Pancreas (tissue), 10 donors: ENCODE measurements at regions not wholly inside any gene's neighbourhood (a gene's known extent, or its start where the extent isn't known, plus 50 kb on each side); places are given as distances from the start of the nearest gene placed in this dataset.

Source experiments
- ATAC-seq, 4 donors: fragments of 200-7000 bp; cut with Tn5 transposase; one replicate each; pipeline versions ENCODE4 v1.8.0 to v1.9.1; 2020; ENCODE audit warnings: mild to moderate bottlenecking in 4 of 4, moderate library complexity in 4 of 4
- DNase-seq, 6 donors: peaks; one replicate each; pipeline ENCODE4 v3.0.0-alpha.2; 2020
- FAIRE-seq: peaks from 2 replicates; lab custom pipeline; 2012; peaks lifted over from hg19 to GRCh38; lab: Jason Lieb, UNC
- H3K27ac ChIP-seq, 4 donors: fragments of 200-600 bp; sonication (generic); 1 replicate in 3 of 4; 2 replicates in 1 of 4; pipeline versions ENCODE4 v1.5.0 to v1.8.0; 2020
- H3K27me3 ChIP-seq, 4 donors: fragments of 200-600 bp; one replicate each; pipeline ENCODE4 v1.8.0; 2021
- H3K36me3 ChIP-seq, 3 donors: fragments of 200-600 bp; sonication (generic) in 1 of 3; one replicate each; pipeline versions ENCODE4 v1.5.0 to v1.8.0; 2020 to 2021
- H3K4me1 ChIP-seq, 3 donors: fragments of 200-600 bp; one replicate each; pipeline ENCODE4 v1.8.0; 2021
- H3K4me3 ChIP-seq, 4 donors: fragments of 200-600 bp; sonication (generic) in 2 of 4; one replicate each; pipeline versions ENCODE4 v1.5.0 to v1.8.0; 2020 to 2021
- H3K9me3 ChIP-seq, 4 donors: fragments of 200-600 bp; one replicate each; pipeline ENCODE4 v1.8.0; 2021
- WGBS, 2 donors: extraction: QIAGEN DNeasy Blood & Tissue Kit; methylation state at CpG; one replicate each; pipeline ENCODE4 v1.1.7; 2013; 5-methylcytosine and 5-hydroxymethylcytosine counted together
- intact Hi-C, 3 donors: fragments of 100-400 bp; cut with DNase I; formaldehyde crosslinking; loops; one replicate each; pipeline versions ENCODE4 v1.11.1 to v1.14.2; 2022
- TF ChIP-seq, protein P1 (sequence below), 4 donors: fragments of 200-600 bp; sonication (generic) in 3 of 4; IDR thresholded peaks; one replicate each; pipeline versions ENCODE4 v1.5.0 to v1.8.0; 2021; ENCODE audit warnings: antibody characterized with exemption in 4 of 4
- donor health status: healthy with polysubstance abuse.
- donor health status: DM: no; HTN: no; CAD: no; lungs with moderate emphysema.
- donor health status: DM: no; HTN: no; CAD: no.
- donor health status: control.
- donor health status: control.
- donor health status: Bipolar disorder and iron deficiency.
- donor health status: DM: yes; HTN: yes; CAD: no.
- donor health status: DM: no; HTN: no; CAD: no.
- donor health status: DM: no; HTN: no; CAD: no.
- donor health status: DM: yes; HTN: yes; CAD: no.

DNA sequence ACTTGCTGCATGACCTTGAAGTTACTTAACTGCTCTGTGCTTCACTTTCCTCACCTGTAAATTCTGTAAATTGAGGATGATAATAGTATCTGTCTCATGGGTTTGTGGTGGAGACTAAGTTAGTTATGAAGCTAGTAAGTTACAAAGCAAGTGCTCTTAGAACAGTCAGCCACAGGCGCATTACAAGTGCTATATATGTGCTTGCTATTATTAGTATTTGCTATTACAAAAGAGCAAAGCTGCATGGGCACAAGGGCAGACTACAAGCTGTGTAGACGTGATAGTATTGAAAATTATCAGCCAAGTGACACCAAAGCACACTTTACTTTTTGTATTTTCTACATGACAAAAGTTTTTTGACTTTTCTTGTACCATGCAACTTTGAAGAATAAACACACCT is 150.9 kb upstream of the CTTNBP2NL start:
- no peak for DNase-seq
- Histone ChIP-seq H3K27me3 (no peaks in the 10 kb centered on the region), H3K4me1 (no peaks in the 10 kb centered on the region), H3K27ac (no peak overlapping the region), H3K4me3 (no peak overlapping the region), H3K9me3 (no peaks in the 10 kb centered on the region), H3K36me3 (no peaks in the 10 kb centered on the region)
- WGBS, 2 donors: 56 to 62% methylated on average over 2 of the region's 2 CpGs
- ATAC-seq: no peak
- TF ChIP-seq, protein P1, sequence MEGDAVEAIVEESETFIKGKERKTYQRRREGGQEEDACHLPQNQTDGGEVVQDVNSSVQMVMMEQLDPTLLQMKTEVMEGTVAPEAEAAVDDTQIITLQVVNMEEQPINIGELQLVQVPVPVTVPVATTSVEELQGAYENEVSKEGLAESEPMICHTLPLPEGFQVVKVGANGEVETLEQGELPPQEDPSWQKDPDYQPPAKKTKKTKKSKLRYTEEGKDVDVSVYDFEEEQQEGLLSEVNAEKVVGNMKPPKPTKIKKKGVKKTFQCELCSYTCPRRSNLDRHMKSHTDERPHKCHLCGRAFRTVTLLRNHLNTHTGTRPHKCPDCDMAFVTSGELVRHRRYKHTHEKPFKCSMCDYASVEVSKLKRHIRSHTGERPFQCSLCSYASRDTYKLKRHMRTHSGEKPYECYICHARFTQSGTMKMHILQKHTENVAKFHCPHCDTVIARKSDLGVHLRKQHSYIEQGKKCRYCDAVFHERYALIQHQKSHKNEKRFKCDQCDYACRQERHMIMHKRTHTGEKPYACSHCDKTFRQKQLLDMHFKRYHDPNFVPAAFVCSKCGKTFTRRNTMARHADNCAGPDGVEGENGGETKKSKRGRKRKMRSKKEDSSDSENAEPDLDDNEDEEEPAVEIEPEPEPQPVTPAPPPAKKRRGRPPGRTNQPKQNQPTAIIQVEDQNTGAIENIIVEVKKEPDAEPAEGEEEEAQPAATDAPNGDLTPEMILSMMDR (IDR thresholded peaks at IDR 0.05): no peak
- no peak for FAIRE-seq
- intact Hi-C loops: no loop called here

DNA sequence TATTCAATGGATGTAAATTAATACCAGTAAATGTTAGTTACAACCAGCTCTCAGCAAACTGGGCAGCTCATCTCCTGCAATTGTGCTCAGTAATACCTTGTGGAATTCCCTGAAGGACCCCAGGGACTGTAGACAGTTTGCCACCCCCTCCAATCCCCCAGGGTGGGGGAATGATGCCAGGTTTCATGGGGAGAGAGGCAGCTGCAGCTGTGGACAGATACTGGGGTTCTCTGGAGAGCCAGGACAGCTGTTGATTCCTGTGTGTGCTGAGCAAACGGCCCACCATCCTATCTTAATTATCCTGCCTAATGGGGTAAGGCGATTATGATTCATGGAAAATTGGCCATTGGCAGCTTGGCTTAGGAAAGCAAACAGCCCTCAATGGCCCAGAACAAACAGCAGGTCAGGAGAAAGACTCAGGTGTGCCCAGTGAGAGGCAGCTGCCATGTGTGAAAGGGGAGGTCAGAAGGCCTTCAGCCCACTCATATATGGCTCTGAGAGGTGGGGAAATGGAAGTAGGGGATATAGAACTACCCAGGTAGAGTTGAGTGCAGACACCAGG is 148.9 kb upstream of the CTTNBP2NL start:
- H3K36me3 ChIP-seq: no peaks in the 10 kb centered on the region
- DNase-seq (no peak), FAIRE-seq (no peak), ATAC-seq (peak in 3 of 4 donors; percentile 45 to 66 (median 60))
- H3K9me3 ChIP-seq: no peaks in the 10 kb centered on the region
- no peak overlapping the region for H3K4me3 ChIP-seq
- TF ChIP-seq, protein P1 (IDR thresholded peaks at IDR 0.05): no peak
- intact Hi-C loops: no loop called here
- H3K4me1 ChIP-seq: no peaks in the 10 kb centered on the region
- H3K27ac ChIP-seq: no peak overlapping the region
- WGBS, 2 donors: 21 to 29% methylated on average over 2 of the region's 2 CpGs
- H3K27me3 ChIP-seq: no peaks in the 10 kb centered on the region

DNA sequence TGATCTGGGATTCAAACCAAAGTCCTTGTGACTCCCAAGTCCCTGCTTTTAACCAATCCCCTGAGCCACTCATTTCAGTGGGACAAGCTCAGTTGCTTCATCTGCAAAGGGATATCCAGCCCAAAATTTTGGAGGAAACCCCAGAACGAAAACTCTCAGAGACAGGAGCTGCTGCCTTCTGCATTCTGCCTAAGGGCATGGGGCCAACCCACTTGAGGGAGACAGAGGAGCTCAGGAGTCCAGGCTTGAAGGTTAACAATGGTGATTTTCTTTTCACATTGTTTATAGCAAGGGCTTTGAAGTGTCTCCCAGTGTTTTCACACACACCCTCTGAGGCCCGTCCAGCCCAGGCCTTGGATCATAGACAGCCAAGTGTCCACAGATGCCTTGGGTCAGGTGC is 148.1 kb upstream of the CTTNBP2NL start:
- Histone ChIP-seq H3K4me1 (no peaks in the 10 kb centered on the region), H3K36me3 (no peaks in the 10 kb centered on the region), H3K4me3 (no peak overlapping the region), H3K27ac (no peak overlapping the region), H3K9me3 (no peaks in the 10 kb centered on the region), H3K27me3 (no peaks in the 10 kb centered on the region)
- TF ChIP-seq, protein P1 (IDR thresholded peaks at IDR 0.05): no peak
- intact Hi-C loops: no loop called here
- no peak for FAIRE-seq
- DNase-seq: no peak
- WGBS, 2 donors: 35 to 43% methylated on average over 2 of the region's 2 CpGs
- ATAC-seq: no peak

DNA sequence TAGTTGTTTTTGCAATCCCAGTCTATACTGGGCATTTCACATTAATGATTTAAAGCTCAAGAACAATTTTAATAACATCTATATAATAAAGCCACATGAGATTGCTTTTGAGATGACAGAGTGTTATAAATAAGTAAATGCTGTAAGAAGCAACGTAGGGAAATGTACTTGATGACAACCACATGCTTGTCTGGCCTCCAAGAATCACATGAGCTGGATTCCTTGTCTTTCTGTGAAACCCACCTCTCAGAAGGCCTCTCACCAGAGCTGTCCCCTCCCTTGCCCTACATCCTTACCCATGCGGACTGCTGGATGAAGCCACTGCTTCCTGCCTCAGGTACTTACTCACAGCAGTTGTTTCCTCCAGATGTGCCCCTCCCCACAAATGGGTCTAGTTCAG is 145.1 kb upstream of the CTTNBP2NL start:
- no peaks in the 10 kb centered on the region for H3K36me3 ChIP-seq
- no peaks in the 10 kb centered on the region for H3K27me3 ChIP-seq
- ATAC-seq (no peak), DNase-seq (no peak), FAIRE-seq (no peak)
- no peak overlapping the region for H3K4me3 ChIP-seq
- TF ChIP-seq, protein P1 (IDR thresholded peaks at IDR 0.05): no peak
- intact Hi-C loops: no loop called here
- no peaks in the 10 kb centered on the region for H3K9me3 ChIP-seq
- no peaks in the 10 kb centered on the region for H3K4me1 ChIP-seq
- H3K27ac ChIP-seq: no peak overlapping the region
- 84 to 97% methylated on average over 2 of the region's 2 CpGs for WGBS, 2 donors

DNA sequence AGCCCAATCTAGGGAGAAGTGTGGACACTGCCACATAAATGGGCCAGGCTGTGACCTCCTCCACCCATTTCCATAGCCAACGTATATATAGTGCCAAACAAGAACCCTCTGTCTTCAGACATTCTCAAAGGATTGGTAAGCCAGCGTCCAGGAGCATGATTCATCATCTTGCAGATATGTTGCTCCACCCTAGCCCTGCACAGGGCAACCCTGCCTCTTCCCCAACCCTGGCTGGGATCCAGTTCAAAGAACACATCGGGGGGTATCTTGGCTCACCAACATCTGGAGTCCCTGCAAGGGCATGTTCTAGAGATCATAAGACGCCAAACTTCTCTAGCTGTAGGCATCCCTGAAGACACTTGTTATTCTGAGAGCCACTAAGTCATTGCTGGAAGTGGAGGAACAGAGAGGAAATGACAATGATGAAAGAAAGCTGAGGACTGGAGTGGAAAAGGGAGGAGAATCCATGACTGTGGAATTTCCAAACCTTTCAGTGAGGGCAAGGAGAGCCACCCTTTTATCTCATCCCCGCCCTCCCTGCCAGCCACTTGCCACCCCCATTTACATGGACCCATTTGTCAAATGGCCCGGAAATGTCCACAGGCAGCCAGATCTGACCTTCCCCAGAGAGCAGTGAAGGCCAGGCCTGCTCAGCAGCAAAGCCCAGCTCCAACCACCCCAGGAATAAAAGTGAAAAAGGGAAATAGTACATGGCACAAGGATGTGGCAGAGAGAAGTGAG is 144.1 kb upstream of the CTTNBP2NL start:
- no peaks in the 10 kb centered on the region for H3K36me3 ChIP-seq
- 80 to 81% methylated on average over 6 of the region's 6 CpGs for WGBS, 2 donors
- H3K4me3 ChIP-seq: no peak overlapping the region
- no peak overlapping the region for H3K27ac ChIP-seq
- no peaks in the 10 kb centered on the region for H3K9me3 ChIP-seq
- no peaks in the 10 kb centered on the region for H3K4me1 ChIP-seq
- intact Hi-C loops: no loop called here
- DNase-seq (no peak), FAIRE-seq (no peak), ATAC-seq (no peak)
- no peaks in the 10 kb centered on the region for H3K27me3 ChIP-seq
- TF ChIP-seq, protein P1 (IDR thresholded peaks at IDR 0.05): no peak
